ENCODE measurements at regions not wholly inside any gene's neighbourhood (a gene's known extent, or its start where the extent isn't known, plus 50 kb on each side); places are given as distances from the start of the nearest gene placed in this dataset.

DNA sequence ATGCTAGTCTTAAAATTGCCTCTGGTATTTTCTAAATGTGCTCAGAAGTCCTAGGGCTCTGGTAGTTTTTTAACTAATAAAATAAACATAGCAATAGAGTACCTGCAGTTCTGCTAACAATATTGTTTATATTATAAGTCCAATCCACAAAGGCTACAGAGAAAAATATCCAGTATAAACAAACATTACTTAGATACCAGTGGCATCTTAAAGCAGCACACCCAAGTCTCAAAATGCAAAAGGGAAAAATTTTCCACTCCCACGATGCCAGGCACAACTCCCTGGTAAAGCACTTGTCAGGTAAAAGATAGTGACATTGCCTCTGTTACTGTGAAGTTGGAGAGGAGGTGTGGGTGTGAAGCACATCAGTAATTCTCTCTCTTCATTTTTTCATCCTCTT lies 123.3 kb downstream of the OGFRL1 start:
- intact Hi-C loops (cut with DNase I) = no loop called here
- TF ChIP-seq, protein P1, sequence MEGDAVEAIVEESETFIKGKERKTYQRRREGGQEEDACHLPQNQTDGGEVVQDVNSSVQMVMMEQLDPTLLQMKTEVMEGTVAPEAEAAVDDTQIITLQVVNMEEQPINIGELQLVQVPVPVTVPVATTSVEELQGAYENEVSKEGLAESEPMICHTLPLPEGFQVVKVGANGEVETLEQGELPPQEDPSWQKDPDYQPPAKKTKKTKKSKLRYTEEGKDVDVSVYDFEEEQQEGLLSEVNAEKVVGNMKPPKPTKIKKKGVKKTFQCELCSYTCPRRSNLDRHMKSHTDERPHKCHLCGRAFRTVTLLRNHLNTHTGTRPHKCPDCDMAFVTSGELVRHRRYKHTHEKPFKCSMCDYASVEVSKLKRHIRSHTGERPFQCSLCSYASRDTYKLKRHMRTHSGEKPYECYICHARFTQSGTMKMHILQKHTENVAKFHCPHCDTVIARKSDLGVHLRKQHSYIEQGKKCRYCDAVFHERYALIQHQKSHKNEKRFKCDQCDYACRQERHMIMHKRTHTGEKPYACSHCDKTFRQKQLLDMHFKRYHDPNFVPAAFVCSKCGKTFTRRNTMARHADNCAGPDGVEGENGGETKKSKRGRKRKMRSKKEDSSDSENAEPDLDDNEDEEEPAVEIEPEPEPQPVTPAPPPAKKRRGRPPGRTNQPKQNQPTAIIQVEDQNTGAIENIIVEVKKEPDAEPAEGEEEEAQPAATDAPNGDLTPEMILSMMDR (IDR thresholded peaks at IDR 0.05) = no peak
- no peak for TF ChIP-seq POLR2A (IDR thresholded peaks at IDR 0.05)
- no peak for TF ChIP-seq POLR2AphosphoS5 (IDR thresholded peaks at IDR 0.05)
- no peak for DNase-seq (ENCODE audit: low spot score)
- H3K27ac ChIP-seq = peak overlapping the region; percentile 59 to 61
- H3K4me3 ChIP-seq = no peak overlapping the region
- no peaks in the 10 kb centered on the region for H3K9me3 ChIP-seq
- 48% methylated on average over 1 of the region's 1 CpG for WGBS
- no peaks in the 10 kb centered on the region for H3K4me1 ChIP-seq (replicated peaks)
- no peaks in the 10 kb centered on the region for H3K36me3 ChIP-seq
- H3K27me3 ChIP-seq (replicated peaks; ENCODE audit: insufficient read depth) = no peaks in the 10 kb centered on the region

DNA sequence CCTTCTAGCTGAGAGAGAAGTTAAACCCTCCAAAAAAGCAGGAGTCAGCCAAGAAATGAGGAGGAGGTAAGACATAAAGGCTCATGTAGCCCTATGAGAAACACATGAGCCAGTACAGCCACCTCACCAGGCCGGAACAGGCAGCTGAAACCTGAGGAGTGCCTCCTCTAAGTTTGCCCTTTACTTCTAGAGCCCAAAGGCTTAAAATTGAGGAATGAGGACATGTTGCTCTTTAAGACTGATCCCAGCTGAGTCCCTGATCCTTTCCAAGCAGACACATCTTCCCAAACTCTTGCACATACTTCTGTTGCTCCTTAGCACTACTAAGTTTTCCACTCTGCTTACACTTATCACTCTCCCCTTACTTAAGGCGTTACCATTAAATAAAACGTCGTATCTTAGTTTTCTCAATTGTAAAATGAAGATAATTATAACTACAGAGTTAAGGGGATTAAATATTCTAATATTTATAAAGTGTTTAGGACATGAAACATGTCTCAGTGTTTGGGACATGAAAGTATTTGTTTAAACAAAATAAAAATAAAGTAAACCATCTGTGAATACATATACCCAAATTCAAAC lies 124.0 kb downstream of the OGFRL1 start:
- no peaks in the 10 kb centered on the region for H3K27me3 ChIP-seq (replicated peaks; ENCODE audit: insufficient read depth)
- H3K9me3 ChIP-seq = no peaks in the 10 kb centered on the region
- 43% methylated on average over 4 of the region's 4 CpGs for WGBS
- H3K4me1 ChIP-seq (replicated peaks) = no peaks in the 10 kb centered on the region
- TF ChIP-seq, protein P1 (IDR thresholded peaks at IDR 0.05) = no peak
- no peak for TF ChIP-seq POLR2AphosphoS5 (IDR thresholded peaks at IDR 0.05)
- TF ChIP-seq POLR2A (IDR thresholded peaks at IDR 0.05) = no peak
- DNase-seq (ENCODE audit: low spot score) = no peak
- H3K27ac ChIP-seq = peak overlapping the region; percentile 59 to 61
- no peak overlapping the region for H3K4me3 ChIP-seq
- no peaks in the 10 kb centered on the region for H3K36me3 ChIP-seq
- intact Hi-C loops (cut with DNase I) = no loop called here

DNA sequence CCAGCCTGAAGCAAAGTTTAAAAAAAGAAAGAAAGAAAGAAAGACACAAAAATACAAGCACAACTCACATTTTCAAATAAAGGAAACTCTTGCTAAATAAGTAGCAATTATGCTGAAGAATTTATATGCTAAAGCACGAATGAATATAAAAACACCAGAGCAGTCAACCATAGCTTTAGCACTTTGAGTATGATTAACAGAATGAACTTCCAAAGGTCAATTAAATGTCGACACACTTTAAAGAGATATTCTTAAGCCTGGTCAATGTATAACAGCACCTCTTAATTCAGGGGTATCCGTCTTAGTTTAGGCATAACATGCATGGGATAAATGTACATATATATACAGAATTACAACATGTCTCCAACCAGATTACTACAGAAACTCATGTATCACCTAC lies 125.9 kb downstream of the OGFRL1 start:
- H3K27me3 ChIP-seq (replicated peaks; ENCODE audit: insufficient read depth) = no peaks in the 10 kb centered on the region
- 72% methylated on average over 3 of the region's 3 CpGs for WGBS
- intact Hi-C loops (cut with DNase I) = no loop called here
- H3K36me3 ChIP-seq = no peaks in the 10 kb centered on the region
- H3K4me3 ChIP-seq = no peak overlapping the region
- no peak overlapping the region for H3K27ac ChIP-seq
- H3K4me1 ChIP-seq (replicated peaks) = no peaks in the 10 kb centered on the region
- no peak for DNase-seq (ENCODE audit: low spot score)
- H3K9me3 ChIP-seq = no peaks in the 10 kb centered on the region
- TF ChIP-seq, protein P1 (IDR thresholded peaks at IDR 0.05) = no peak
- TF ChIP-seq POLR2A (IDR thresholded peaks at IDR 0.05) = no peak
- TF ChIP-seq POLR2AphosphoS5 (IDR thresholded peaks at IDR 0.05) = no peak

DNA sequence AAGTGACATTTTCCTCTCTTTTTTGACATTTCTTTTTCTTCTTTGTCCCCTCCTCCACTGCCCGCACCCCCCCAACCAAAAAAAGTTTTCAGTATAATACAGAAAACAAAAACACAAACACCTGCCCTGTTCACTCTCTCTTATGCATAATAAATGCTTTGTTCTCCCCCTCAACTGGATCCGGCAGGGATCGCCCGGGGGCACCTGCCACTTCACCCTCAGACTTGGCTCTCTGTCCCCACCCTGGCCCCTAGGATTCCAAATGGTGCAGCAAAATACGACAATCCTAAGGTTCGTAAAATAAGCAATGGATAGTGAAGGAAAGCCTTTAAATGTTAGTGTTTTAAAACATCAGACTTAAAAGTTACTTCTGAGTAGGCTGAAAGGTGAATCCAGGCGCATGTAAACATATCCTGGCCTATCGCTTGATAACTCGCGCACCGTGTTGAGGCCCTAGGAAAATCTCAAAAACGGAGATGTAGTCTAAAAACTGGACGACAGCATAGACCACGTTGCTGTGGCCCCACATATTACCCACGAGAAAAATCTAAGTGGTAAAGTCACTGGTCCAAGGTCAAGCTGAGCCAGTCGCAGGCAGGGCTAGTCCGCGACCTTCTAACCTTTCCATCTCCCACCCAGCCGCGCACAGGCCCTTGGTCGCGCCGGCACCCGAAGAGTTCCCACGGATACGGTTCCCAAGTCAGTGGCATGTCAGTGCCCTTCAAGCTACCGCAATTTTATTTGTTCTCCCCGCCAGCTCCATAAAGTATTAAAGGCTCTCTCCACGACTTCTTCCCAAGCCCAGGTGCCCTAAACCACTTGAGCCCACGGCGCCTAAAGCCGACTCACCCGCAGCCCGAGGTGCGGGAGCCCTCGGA lies 130.8 kb downstream of the OGFRL1 start:
- intact Hi-C loops (cut with DNase I) = loop anchor here (2.0 to 10.0 kb wide), 3 partner anchors 31 to 131 kb away; partner anchors contain the start of gene OGFRL1
- no peaks in the 10 kb centered on the region for H3K27me3 ChIP-seq (replicated peaks; ENCODE audit: insufficient read depth)
- 11% methylated on average over 36 of the region's 36 CpGs for WGBS
- TF ChIP-seq, protein P1 (IDR thresholded peaks at IDR 0.05) = no peak
- TF ChIP-seq POLR2A (IDR thresholded peaks at IDR 0.05) (no peak), POLR2AphosphoS5 (IDR thresholded peaks at IDR 0.05) (no peak)
- no peaks in the 10 kb centered on the region for H3K4me1 ChIP-seq (replicated peaks)
- no peaks in the 10 kb centered on the region for H3K9me3 ChIP-seq
- H3K36me3 ChIP-seq = no peaks in the 10 kb centered on the region
- H3K4me3 ChIP-seq = peak overlapping the region; percentile 82 to 98
- H3K27ac ChIP-seq = peak overlapping the region; percentile 92 to 94
- DNase-seq (ENCODE audit: low spot score) = no peak

All from prostate gland (tissue), 2 donors.